ENCODE measurements at regions not wholly inside any gene's neighbourhood (a gene's known extent, or its start where the extent isn't known, plus 50 kb on each side); places are given as distances from the start of the nearest gene placed in this dataset.
A peak's percentile ranks its signal among the peaks of the same experiment; 100 is the strongest.
"Not testable (repeated sequence)": the region's sequence is repeated elsewhere in the genome, so short reads cannot be mapped to it uniquely, and the experiment has no call there.

DNA sequence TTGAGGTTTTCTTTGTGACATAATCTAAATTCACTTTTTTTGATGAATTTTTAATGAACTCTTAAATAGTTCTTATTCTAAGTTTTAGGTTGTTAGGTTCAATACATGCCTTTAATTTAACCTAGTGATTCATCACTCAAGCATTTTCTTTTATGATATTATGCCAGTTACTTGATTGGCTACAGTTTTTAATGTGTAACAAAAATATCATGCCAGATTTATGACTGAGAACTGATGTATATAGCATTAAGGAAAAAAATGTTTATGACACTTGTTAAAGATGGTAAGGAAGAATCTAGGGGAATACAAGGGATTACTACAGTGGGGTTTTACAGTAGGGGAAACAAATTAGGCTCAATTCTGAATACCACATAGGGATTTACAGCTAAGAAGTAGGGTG is 103.1 kb downstream of the VGLL3 start:
- Histone ChIP-seq H3K4me1 (ENCODE audit: low read length) (no peaks in the 10 kb centered on the region), H4K20me1 (ENCODE audit: insufficient read depth, low read length) (no peaks in the 10 kb centered on the region), H3K27ac (ENCODE audit: low read length) (no peak overlapping the region), H3K4me2 (ENCODE audit: low read length) (no peak overlapping the region), H3K9me3 (ENCODE audit: insufficient read depth, low read length) (no peaks in the 10 kb centered on the region), H3K9ac (ENCODE audit: low read length) (no peak overlapping the region), H3K36me3 (replicated peaks; ENCODE audit: low read depth, low read length) (no peaks in the 10 kb centered on the region), H3K4me3 (ENCODE audit: low read length) (no peak overlapping the region), H2AFZ (ENCODE audit: low read depth, low read length) (no peak overlapping the region), H3K79me2 (ENCODE audit: low read length) (no peaks in the 10 kb centered on the region), H3K27me3 (ENCODE audit: low read depth, low read length) (no peaks in the 10 kb centered on the region)
- TF ChIP-seq, protein P1, sequence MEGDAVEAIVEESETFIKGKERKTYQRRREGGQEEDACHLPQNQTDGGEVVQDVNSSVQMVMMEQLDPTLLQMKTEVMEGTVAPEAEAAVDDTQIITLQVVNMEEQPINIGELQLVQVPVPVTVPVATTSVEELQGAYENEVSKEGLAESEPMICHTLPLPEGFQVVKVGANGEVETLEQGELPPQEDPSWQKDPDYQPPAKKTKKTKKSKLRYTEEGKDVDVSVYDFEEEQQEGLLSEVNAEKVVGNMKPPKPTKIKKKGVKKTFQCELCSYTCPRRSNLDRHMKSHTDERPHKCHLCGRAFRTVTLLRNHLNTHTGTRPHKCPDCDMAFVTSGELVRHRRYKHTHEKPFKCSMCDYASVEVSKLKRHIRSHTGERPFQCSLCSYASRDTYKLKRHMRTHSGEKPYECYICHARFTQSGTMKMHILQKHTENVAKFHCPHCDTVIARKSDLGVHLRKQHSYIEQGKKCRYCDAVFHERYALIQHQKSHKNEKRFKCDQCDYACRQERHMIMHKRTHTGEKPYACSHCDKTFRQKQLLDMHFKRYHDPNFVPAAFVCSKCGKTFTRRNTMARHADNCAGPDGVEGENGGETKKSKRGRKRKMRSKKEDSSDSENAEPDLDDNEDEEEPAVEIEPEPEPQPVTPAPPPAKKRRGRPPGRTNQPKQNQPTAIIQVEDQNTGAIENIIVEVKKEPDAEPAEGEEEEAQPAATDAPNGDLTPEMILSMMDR (IDR thresholded peaks at IDR 0.05; ENCODE audit: low read depth, low read length): no peak

DNA sequence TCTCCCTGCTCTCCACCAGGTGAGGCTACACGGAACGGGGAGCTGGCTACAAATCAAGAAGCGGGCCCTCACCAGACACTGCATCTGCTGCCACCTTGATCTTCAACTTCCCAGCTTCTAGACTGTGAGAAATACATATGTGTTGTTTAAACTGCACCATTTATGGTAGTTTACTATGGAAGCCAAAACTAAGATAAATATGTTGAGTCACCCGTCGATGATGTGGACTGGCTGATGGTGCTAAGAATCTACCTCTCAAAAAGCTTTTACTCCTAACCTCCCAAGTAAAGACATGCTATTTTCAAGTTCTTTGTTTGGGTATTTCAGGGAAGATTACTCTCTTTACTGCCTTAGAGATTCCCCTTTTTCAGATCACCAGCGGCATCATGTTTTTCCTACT is 110.9 kb downstream of the VGLL3 start:
- H3K79me2 ChIP-seq (ENCODE audit: low read length): no peaks in the 10 kb centered on the region
- H3K36me3 ChIP-seq (replicated peaks; ENCODE audit: low read depth, low read length): no peaks in the 10 kb centered on the region
- H3K27ac ChIP-seq (ENCODE audit: low read length): no peak overlapping the region
- no peak overlapping the region for H3K4me2 ChIP-seq (ENCODE audit: low read length)
- H3K4me3 ChIP-seq (ENCODE audit: low read length): no peak overlapping the region
- no peaks in the 10 kb centered on the region for H3K4me1 ChIP-seq (ENCODE audit: low read length)
- no peak overlapping the region for H3K9ac ChIP-seq (ENCODE audit: low read length)
- no peaks in the 10 kb centered on the region for H3K27me3 ChIP-seq (ENCODE audit: low read depth, low read length)
- no peaks in the 10 kb centered on the region for H3K9me3 ChIP-seq (ENCODE audit: insufficient read depth, low read length)
- TF ChIP-seq, protein P1 (IDR thresholded peaks at IDR 0.05; ENCODE audit: low read depth, low read length): no peak
- TF ChIP-seq EZH2phosphoT487 (IDR thresholded peaks at IDR 0.05; ENCODE audit: low read depth): no peak
- no peak overlapping the region for H2AFZ ChIP-seq (ENCODE audit: low read depth, low read length)
- no peaks in the 10 kb centered on the region for H4K20me1 ChIP-seq (ENCODE audit: insufficient read depth, low read length)

DNA sequence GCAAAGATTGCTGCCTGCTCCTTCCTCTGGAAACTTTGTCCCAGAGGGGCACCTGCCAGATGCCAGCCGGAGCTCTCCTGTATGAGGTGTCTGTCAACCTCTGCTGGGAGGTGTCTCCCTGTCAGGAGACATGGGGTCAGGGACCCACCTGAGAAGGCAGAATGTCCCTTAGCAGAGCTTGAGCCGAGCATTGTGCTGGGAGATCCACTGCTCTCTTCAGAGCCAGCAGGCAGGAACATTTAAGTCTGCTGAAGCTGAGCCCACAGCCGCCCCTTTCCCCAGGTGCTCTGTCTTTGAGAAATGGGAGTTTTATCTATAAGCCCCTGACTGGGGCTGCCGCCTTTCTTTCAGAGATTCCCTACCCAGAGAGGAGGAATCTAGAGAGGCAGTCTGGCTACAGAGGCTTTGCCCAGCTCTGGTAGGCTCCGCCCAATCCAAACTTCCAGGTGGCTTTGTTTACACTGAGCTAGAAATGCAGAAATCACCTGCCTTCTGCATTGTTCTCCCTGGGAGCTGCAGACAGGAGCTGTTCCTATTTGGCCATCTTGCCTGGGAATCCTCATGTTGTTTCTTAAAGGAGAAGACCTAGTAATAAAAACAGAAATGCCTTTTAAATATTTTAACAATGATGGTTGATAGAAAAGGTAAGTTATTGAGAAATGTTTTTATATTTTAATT is 114.3 kb downstream of the VGLL3 start:
- H3K9me3 ChIP-seq (ENCODE audit: insufficient read depth, low read length); H3K4me3 ChIP-seq (ENCODE audit: low read length); H3K4me1 ChIP-seq (ENCODE audit: low read length); H3K27me3 ChIP-seq (ENCODE audit: low read depth, low read length); H3K79me2 ChIP-seq (ENCODE audit: low read length); H3K36me3 ChIP-seq (replicated peaks; ENCODE audit: low read depth, low read length); H3K27ac ChIP-seq (ENCODE audit: low read length); H4K20me1 ChIP-seq (ENCODE audit: insufficient read depth, low read length); H3K9ac ChIP-seq (ENCODE audit: low read length); H2AFZ ChIP-seq (ENCODE audit: low read depth, low read length); H3K4me2 ChIP-seq (ENCODE audit: low read length): not testable (repeated sequence)

DNA sequence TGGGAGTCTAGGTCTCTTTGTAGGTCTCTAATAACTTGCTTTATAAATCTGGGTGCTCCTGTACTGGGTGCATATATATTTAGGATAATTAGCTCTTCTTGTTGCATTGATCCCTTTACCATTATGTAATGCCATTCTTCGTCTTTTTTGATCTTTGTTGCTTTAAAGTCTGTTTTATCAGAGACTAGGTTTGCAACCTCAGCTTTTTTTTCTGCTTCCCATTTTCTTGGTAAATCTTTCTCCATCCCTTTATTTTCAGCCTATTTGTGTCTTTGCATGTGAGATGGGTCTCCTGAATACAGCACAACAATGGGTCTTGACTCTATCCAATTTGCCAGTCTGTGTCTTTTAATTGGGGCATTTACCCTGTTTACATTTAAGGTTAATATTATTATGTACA is 116.2 kb downstream of the VGLL3 start:
- not testable (repeated sequence) for H3K9me3 ChIP-seq (ENCODE audit: insufficient read depth, low read length); H3K4me1 ChIP-seq (ENCODE audit: low read length); H3K36me3 ChIP-seq (replicated peaks; ENCODE audit: low read depth, low read length); H4K20me1 ChIP-seq (ENCODE audit: insufficient read depth, low read length); H3K79me2 ChIP-seq (ENCODE audit: low read length); H3K27me3 ChIP-seq (ENCODE audit: low read depth, low read length); H3K27ac ChIP-seq (ENCODE audit: low read length); H3K9ac ChIP-seq (ENCODE audit: low read length); H3K4me3 ChIP-seq (ENCODE audit: low read length); H3K4me2 ChIP-seq (ENCODE audit: low read length); H2AFZ ChIP-seq (ENCODE audit: low read depth, low read length)

DNA sequence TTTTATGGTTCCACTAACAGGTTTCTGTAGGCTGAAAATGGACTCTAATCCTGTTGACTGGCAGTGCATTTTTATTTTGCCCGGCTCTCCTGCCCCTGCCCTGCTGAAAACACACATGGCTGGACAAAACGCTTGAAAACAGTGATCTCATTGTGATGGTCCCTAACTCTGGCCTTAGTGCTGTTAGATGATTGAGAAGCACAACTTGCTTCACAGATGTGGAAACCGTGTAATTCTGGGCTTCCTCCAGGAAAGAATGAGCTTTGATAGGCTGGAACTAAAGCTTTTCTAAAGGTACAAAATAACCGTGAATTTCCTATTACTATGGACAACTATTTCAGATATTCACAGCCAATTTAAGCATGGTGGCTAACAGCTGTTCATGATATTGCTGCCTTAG is 121.4 kb downstream of the VGLL3 start:
- no peaks in the 10 kb centered on the region for H3K4me1 ChIP-seq (ENCODE audit: low read length)
- H3K4me2 ChIP-seq (ENCODE audit: low read length): no peak overlapping the region
- no peaks in the 10 kb centered on the region for H3K9me3 ChIP-seq (ENCODE audit: insufficient read depth, low read length)
- H3K79me2 ChIP-seq (ENCODE audit: low read length): no peaks in the 10 kb centered on the region
- no peak overlapping the region for H3K9ac ChIP-seq (ENCODE audit: low read length)
- H3K27me3 ChIP-seq (ENCODE audit: low read depth, low read length): no peaks in the 10 kb centered on the region
- H3K27ac ChIP-seq (ENCODE audit: low read length): no peak overlapping the region
- H4K20me1 ChIP-seq (ENCODE audit: insufficient read depth, low read length): no peaks in the 10 kb centered on the region
- no peak for TF ChIP-seq EZH2phosphoT487 (IDR thresholded peaks at IDR 0.05; ENCODE audit: low read depth)
- TF ChIP-seq, protein P1 (IDR thresholded peaks at IDR 0.05; ENCODE audit: low read depth, low read length): no peak
- H3K4me3 ChIP-seq (ENCODE audit: low read length): no peak overlapping the region
- 0 out of 2 replicates have a peak overlapping the region, but pooled peaks have one; percentile 23 for H2AFZ ChIP-seq (ENCODE audit: low read depth, low read length)
- H3K36me3 ChIP-seq (replicated peaks; ENCODE audit: low read depth, low read length): no peaks in the 10 kb centered on the region
